ENCODE measurements at regions not wholly inside any gene's neighbourhood (a gene's known extent, or its start where the extent isn't known, plus 50 kb on each side); places are given as distances from the start of the nearest gene placed in this dataset.
"Not testable (repeated sequence)": the region's sequence is repeated elsewhere in the genome, so short reads cannot be mapped to it uniquely, and the experiment has no call there.

DNA sequence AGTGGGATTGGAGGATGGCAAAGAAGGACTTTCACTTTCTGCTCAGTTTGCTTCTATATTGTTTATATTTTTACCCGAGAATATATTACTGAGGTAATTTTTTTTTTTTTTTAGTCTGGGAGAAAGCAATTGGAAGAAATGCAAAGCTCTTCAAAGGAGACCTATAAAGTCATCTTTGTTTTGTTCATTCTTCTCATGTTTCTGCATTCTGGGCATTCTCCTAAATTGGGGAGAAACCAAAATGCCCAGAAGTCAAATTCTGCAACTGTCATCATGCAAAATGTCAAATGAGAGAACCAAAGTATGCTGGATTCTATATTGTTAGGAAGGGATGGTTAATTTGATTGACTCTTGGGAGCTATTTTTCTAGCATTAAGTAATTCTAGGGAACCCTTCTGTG is 168.3 kb upstream of the TSC22D2 start:
- DNase-seq = no peak

DNA sequence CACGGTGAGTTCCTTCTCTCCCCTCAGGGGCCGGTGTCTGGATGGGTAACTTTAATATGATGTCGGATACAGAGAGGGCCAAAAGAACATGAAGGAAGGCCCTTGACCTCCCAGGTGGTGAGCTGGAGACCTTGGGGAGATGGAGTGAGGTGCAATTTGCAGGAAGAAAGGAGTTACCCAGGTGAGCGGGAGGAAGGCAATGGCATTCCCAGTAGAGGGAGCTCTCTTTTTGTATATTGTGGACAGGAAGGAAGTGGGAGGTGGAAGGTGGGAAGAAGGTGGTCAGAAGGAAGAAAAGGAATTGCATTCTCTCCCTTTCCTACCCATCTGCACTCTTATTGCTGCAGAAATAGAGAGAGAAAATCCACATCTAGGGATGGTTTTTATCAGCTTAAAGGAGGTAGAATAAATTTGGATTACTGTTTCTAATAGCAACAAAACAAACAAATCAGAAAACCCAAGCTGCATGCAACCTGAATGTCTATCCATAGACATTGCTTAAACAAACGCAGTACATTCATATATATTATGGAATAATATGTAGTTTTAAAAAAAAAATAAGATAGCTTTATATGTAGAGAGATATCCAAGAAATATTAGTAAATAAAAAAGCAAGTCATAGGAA is 169.0 kb upstream of the TSC22D2 start:
- no peak for DNase-seq

DNA sequence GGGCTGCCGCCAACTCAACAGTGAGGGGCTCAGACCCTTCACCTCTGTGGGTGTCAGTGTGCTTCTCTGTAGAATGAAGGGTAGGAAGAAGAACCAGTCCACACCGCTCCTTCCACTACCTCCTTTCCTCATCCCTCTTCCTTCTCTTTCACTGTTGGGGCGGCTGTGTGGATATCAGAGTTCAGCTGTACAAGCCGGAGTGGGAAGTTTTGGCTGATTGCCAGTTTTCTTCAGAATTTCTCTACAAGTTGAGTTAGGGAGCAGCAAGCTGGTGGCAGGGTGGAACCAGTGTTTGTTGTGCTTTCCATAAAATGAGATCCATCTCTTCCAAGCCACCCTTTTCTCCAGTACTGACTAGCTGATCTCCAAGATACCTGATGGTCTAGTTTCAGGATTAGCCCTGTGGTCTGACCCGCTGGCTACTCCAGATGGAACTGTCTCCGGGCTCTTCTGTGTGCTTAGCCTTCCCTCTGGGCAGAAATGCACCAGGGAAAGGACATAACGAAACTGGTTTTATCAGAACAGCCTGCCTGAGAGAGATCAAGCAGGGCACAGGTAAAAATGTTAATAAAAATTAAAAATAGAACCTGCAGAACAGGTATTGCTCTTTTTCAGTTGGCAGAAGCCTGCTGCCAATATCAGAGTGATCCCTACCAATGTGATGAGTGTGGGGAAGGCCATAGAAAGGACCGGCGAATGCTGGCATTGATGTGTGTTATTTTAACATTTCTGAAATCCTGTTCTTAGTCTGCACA is 169.9 kb upstream of the TSC22D2 start:
- DNase-seq = no peak

GRCh38 chr3:150237490-150237889 is 170.6 kb upstream of the TSC22D2 start:
- no peak for DNase-seq

GRCh38 chr3:150236316-150237082 is 171.6 kb upstream of the TSC22D2 start:
- no peak for DNase-seq

DNA sequence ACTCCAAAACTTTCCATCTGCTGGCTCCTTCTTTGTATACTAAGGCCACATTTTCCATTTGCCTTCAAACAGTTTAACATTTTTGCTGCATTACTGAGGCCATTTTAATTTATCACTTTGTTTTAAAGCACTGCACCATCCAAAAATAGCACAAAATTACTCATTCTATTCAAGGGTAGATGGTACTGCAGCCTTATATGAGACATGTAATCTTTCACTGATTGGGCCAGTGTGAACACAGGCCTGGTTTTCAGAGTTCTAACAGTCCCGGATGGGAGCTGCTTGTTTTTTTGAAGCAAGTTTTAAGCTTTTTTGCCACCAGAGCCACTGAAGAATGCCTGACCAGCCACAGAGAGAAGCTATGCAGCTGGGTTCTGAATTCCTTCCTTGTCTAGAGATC is 172.3 kb upstream of the TSC22D2 start:
- no peak for DNase-seq

DNA sequence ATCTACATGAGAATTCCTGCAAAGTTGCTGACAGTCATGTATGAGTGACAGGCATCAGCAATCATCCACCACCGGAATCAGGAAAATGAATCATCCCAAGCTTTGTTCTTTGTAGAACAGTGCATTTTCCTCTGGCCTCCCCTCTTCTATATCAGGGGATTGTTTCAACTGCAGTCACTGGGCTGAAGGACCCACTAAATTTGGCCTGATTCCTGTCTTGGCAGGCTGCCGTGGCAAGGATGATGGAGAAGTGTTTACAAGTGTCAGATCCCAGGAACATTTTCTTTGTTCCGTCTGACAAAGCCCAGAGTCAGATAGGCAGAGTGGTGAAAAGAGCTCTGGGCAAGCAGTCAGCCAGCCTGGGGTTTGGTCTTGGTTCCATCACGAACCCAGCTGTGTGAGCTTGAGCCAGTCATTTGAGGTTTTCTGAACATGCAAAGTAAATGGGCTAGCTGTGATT is 175.1 kb upstream of the TSC22D2 start:
- DNase-seq = no peak

DNA sequence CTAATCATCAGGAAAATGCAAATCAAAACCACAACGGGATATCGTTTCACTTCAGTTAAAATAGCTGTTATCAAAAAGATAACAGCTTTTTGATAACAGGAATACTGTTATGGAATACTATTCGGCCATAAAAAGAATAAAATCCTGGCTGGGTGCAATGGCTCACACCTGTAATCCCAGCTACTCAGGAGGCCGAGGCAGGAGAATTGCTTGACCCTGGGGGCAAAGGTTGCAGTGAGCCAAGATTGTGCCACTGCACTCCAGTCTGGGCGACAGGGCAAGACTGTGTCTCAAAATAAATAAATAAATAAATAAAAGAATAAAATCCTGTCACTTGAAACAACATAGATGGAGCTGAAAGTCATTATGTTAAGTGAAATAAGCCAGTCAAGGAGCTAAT is 178.1 kb upstream of the TSC22D2 start:
- no peak for DNase-seq

- DNase-seq = not testable (repeated sequence)
Measured at GRCh38 chr3:150228626-150229025, 179.5 kb upstream of the TSC22D2 start.

- DNase-seq = peak; percentile 59 to 67
Measured at GRCh38 chr3:150227839-150228238, 180.3 kb upstream of the TSC22D2 start.

DNA sequence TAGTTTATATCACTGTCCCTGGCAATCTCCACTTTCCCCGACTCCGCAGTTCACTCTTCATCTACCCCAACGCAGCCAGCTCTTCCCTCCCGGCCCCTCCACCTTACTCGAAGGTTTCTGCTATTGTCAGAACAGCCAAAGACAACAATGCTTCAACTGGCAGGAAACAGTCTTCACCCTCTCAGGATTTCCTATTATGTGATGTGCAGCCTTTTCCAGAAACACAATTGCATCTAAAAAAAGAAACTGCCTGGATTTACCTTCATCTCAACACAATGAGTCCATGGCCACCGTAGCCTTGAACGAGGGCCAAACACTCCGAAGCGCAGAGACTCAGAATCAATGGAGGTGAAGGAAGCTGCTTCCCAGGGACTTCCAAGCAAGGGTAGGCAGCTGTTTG is 182.1 kb upstream of the TSC22D2 start:
- no peak for DNase-seq

DNA sequence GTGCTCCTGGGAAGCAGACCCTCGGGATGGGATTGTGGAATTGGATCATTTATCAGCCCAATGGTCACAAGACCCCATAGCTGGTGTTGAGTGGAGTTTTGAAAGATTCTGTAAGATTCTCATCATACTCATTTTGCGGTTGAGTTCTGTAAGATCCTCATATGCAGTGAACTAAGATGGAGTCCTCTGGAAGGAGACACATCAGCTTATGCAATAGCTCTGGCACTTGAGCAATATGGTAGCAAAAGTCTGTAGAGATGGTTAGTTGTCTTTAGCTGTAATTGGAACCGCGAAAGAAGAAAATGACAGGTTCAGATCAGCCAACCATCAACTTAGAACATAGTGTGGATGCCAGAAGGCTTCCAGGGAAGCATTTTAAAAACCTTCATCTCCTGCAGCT is 184.5 kb upstream of the TSC22D2 start:
- no peak for DNase-seq

DNA sequence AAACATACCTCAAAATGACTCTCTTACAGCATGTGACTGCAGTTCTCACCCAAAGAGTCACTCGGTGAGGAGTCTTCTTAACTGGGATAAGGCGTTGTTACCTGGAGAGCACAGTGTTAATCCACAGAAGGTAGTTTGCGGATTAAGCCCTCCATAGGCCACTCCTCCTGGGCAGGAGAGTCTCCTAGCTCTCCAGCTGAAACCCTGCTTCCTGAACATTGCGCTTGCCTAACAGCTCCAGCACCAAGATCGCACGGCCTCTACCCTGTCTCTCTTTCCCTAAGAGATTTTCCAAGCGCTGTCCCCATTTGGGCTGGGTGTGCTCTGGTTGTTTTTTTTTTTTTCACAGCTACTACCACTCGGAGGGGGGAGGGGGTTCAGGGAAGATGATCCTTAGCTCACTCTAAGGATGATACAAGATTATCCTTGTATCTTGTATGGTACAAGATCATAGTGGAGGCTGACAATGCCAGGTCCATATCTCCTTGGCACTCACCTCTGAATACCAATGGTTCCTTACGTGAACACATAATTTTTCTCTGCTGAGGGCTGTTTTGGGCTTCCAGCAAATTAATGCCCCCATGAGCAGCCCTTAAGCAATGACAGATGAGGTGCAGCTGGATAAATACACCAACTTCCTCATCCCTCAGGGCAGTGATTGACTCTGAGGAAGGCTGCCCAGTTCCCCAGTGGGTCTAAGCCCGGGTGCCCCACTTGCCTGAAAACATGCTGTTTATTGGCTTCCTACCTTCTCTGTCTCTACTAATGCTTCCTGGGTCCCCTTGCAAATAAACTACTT is 185.2 kb upstream of the TSC22D2 start:
- no peak for DNase-seq

DNA sequence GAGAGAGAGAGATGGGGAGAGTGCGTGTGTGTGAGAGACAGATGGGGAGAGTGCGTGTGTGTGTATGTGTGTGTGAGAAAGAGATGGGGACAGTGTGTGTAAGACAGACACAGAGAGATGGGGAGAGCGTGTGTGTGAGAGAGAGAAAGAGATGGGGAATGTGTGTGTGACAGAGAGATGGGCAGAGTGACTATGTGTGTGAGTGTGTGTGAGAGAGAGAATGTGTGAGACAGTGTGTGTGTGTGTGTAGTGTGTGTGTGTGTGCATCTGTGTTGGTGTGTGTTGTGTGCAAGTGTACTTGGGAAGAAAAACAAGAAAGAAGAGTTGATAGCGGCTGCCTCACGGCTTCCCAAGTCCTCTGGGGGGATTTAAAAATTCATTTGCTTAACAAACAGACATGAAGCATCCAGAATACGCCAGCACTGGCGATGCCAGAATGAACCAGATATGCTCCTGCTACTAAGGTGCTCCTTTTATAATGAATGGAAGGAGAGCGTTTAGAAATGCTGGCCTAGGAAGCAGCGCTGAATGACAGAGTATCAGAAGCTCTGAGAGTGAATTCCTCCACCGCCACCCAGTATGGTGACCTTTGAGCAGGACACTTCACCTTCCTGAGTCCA is 186.1 kb upstream of the TSC22D2 start:
- DNase-seq = no peak

DNA sequence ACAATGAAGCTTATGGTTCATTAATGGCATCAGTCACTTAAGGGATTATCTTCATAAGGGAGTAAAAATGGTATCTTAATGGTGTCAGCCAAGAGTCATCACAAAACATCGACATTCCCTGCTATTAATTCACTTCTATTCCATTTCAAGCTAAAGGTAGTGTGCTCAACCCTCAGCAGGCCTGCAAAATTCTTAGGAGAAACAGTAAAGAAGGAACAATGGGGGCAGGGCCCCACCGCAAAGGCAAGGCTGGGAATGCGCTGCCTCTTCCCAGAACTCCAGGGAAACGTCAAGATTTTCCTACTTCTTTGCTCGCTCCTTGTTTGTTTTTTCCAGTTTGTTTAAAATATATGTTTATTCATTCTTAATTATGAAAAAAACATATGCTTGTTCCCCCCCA is 187.3 kb upstream of the TSC22D2 start:
- no peak for DNase-seq

DNA sequence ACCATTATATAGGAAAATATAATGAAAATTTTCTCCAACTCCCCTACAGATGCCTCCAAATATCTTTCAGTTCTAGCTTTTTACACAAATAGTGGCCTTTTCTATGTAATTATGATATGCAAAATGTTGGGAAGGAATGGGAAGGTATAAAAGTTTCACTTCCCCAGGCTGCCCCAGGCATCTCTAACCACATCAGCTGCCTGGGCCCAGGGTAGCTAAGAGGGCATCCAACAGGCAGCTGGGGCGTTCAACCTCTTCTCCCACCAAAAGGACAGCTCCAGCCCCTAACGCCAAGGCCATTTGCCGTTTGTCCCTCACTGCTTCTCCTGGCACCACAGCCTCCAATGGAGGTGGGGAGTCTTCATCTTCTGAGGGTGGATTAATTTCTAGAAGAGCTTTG is 188.1 kb upstream of the TSC22D2 start:
- no peak for DNase-seq

DNA sequence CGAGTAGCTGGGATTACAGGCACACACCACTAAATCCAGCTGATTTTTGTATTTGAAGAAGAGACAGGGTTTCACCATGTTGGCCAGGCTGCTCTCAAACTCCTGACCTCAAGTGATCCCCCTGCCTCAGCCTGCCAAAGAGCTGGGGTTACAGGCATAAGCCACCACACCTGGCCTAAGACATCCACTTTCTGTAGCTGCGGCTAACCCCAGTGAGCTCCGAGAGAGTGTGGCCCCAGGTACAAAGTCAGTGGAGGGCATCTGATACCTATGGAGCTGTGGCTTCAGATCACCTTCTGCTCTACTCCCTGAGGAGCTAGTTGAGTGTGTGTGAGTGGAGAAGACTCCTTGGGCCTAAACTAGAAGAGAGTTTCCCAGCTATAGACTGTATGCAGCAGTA is 189.3 kb upstream of the TSC22D2 start:
- DNase-seq = no peak

DNA sequence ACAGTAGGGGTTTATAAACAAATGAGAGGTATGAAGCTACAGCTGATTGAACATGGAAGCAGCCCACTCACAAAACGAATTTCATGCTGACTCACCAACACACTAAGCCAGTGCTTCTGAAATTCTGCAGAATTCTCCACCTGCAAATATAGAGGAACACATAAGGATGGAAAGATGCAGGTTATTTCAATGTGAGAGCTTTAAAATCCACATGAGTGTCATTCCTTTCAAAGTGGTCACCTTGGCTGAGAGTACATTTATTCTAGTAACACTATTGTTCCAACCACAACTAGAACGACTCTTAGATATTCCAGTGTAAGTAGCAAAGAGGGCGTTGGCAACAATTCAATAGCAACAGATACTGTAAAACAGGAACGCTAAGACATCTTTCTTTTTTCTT is 189.9 kb upstream of the TSC22D2 start:
- DNase-seq = no peak

- DNase-seq = no peak
Measured at GRCh38 chr3:150217691-150218090, 190.4 kb upstream of the TSC22D2 start.

DNA sequence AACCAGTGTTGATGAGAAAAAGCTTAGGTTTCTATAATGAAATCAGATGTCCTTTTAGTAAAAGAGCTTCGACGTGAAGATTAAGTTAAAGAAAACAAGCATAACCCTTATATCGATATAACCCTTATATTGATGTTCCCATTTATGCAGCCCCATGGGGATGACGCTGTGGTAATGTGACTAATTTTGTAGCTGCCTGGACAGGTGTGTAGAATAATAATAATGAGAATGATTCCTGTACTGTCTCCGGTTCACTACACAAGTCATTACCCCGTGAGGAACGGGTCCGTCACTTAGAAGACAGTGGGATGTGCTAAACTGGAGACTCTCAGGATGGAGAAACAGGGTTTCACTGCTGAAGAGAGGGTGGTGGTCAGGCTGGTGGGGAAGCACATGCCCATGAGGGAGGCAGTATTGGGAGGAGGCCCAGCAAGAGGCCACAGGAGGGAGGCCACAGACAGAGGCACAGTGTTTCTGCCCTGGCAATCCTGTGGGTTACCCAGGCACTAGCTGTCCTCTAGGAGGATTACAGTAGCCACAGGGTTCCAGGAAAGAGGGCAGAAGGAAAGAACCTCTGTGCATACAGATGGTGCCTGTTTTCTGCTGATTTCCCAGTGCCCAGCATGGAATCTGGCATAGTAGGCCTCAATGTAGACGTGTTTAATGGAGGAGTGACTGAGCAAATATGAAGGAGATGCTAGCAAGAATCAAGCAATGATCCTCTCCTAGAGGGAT is 191.1 kb upstream of the TSC22D2 start:
- no peak for DNase-seq

- DNase-seq = no peak
Measured at GRCh38 chr3:150216041-150216811, 191.9 kb upstream of the TSC22D2 start.

All from activated T-cell treated with anti-CD3 and anti-CD28 coated beads, Interleukin-2, amount 50 U/mL, for 48 hours (primary cell).